T1000 (cell line): ENCODE measurements at regions not wholly inside any gene's neighbourhood (a gene's known extent, or its start where the extent isn't known, plus 50 kb on each side); places are given as distances from the start of the nearest gene placed in this dataset.
A peak's percentile ranks its signal among the peaks of the same experiment; 100 is the strongest.

ENCODE experiments used
- DNase-seq: peaks from one replicate; lab custom pipeline; 2025; ENCODE audit warnings: mixed read lengths; lab: John Stamatoyannopoulos, UW

- peak; percentile 58 for DNase-seq
Observed at GRCh38 chr15:66931768-66932633, 133.4 kb upstream of the SMAD3 start.

GRCh38 chr15:66932634-66933024 is 132.8 kb upstream of the SMAD3 start:
- DNase-seq: no peak

DNA sequence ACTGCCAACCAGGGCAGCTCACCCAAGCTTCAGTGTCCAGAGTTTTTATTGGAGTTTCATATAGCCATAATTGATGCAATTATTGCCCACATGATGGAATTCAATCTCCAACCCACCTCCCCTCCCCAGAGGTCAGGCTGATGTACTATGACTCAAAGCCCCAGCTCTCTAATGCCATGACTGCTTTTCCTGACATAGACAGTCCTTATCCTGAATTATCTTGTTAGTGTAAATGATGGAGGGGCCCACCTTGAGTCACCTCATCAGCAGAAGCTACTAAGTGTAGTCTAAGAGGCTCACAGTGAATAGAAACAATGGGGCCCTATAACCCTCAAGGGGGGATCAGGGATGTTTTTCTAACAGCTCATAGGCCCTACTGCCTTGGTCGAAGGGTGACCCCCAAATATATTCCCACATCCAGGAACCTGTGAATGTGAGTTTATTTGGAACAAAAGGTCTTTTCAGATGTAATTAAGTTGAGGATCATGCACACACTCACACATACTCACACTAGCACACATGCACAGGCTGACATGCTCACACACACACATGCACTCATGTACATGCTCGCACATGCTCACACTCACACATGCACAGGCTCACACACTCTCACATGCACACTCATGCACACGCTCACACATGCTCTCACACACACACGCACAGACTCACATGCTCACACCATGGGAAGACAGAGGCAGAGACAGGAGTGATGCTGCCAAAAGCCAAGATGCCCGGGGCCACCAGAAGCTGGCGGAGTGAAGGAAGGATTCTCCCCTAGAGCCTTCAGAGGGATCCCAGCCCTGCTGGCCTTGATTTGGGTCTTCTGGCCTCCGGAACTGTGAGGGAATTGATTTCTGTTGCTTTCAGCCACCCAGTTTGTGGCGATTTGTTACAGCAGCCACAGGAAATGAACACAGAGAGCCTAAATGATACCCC is 131.2 kb upstream of the SMAD3 start:
- no peak for DNase-seq

- DNase-seq: no peak
Observed at GRCh38 chr15:66934868-66935520, 130.4 kb upstream of the SMAD3 start.

DNA sequence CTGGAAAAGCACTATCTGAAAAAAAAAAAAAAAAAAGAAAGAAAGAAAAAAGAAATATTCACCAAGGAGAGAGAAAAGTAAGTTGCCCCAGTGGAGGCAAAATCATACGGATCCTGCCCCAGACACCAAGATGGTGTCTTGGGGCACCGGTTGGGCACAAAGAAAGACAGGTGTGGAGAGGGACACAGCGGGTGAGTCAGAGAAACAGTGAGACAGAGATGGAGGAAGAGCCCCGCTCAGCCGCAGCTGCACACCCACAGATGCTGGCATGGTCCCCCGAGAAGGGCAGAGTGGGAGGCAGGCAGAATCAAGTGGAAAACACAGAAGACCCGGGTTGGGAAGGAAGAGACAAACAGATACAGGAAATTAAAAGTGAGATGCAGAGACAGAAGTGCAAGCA is 129.7 kb upstream of the SMAD3 start:
- no peak for DNase-seq

- DNase-seq: no peak
Observed at GRCh38 chr15:66936109-66936860, 129.1 kb upstream of the SMAD3 start.

GRCh38 chr15:66936861-66937582 is 128.4 kb upstream of the SMAD3 start:
- no peak for DNase-seq

- no peak for DNase-seq
Observed at GRCh38 chr15:66937588-66937987, 127.8 kb upstream of the SMAD3 start.

DNA sequence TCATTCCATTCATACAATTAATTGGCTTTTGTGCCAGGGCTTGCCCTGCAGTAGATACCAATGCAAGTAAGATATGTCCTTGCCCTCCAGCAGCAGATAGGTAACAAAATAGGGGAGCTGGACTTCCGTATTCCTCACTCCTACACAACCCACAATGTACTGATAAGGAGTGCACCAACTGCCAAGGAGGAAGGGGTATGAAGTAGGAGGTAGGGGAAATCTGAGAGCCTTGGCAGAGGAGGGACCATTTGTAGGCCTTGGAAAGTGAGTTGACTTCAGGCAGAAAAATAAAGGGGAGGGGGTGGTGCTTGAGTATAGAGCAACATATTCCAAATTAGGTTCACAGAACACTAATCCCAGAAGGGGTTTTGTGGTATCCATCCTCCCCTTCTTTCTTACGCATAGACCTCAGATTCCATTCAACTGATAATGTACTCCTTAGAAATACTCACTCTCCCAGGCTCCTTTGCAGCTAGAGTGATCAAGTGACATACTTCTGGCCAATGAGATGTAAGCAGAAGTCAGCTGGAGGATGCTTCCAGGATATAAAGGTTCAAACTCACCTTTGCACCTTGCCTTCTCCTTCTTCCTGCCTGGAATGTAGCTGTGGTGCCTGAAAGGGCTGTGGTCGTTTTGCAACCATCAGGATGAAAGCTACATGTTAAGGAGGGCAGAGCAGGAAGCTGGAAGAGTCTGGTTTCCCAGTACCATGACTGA is 127.1 kb upstream of the SMAD3 start:
- no peak for DNase-seq

DNA sequence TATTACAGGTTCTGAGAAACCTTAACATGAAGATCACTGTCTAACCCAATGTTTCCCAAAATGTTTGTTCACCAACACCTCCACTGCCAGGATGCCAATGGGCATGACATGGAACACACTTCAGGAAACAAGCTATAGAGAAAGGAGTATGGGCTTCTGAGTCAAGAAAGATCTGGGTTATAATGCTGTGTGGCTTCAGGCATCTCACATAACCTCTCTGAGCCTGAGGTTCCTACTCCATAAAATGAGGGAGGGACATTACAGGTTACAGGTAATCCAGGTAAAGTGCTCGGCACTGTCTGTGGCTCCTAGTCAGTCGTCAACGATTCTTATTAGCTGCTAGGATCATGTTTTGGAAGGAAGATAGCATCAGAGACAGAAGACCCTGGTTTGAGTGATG is 126.4 kb upstream of the SMAD3 start:
- no peak for DNase-seq

DNA sequence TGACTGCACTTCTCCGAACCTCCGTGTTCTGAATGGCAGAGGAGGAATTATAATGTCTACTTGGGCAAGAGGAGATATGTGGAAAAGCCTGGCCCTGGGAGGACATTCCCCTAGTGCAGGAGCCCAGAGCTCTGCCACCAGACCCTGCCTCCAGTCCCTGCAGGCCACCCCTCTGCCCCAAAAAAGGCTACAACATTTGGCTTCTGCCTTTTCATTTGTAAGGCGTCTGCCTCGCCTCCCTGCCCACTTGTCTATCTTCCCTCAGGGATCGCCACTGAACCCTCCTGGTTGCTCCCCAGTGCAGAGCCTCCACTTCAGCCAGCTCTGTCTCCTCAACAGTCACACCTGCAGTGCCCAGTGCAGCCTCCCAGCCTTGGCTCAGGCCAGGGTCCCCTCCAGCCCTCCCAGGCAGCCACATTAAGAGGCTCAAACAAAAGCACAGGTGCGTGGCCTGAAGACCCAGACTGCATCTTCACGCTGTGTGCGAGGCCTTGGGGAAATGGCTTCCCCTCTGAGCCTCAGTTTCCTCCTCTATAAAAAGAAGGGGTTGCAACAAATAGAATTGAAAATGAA is 125.9 kb upstream of the SMAD3 start:
- no peak for DNase-seq

- no peak for DNase-seq
Observed at GRCh38 chr15:66940368-66940767, 125.0 kb upstream of the SMAD3 start.

DNA sequence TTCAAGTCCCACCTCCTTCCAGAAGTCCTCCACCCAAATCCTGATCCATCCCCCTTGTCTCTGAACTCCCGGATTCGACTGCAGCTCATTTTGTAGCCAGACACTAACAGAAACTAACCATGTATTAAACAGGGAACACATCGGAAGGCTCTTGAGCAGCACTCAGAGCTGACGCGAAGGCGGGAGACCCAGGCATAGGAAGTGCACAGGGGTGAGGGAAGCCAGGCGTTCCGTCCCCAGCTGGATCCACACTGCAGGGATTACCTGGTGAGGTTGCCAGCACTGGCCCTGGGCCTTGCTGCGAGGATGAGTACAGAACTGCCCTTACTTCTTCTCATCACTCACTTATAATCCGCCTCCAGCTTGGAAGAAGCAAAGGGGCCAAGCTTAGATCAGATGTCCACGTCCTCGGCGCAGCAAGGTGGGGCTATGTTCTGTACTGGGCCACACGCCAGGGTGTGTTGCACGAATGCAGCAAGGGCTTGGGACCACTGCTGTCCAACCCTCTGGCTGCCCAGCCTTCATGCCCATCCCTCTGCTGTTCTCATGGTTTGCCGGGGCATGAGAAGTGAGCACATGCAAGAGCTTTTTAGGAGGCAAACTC is 124.2 kb upstream of the SMAD3 start:
- DNase-seq: no peak

GRCh38 chr15:66941791-66942190 is 123.6 kb upstream of the SMAD3 start:
- DNase-seq: no peak

- DNase-seq: no peak
Observed at GRCh38 chr15:66942649-66943390, 122.6 kb upstream of the SMAD3 start.

GRCh38 chr15:66943456-66944095 is 121.8 kb upstream of the SMAD3 start:
- DNase-seq: no peak

GRCh38 chr15:66944121-66944520 is 121.3 kb upstream of the SMAD3 start:
- DNase-seq: no peak

DNA sequence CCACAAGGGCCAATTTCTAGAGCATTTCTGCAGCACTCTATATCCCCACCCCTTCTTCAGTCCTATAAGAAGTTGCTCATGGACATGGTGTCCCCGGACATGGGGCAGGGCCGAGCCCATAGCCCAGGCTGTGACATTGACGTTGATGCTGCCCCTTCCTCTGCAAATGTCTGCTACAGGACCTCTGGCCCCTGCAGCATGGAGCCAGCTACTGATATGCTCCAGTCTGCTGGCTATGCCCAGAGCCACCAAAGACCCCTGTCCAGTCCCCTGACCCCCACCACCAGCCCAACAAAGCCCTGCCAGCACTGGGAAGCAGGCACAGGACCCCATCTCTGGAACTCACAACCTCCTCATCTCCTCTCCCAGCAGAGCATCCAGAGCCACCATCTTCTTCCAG is 120.1 kb upstream of the SMAD3 start:
- no peak for DNase-seq
